ENCODE measurements at regions not wholly inside any gene's neighbourhood (a gene's known extent, or its start where the extent isn't known, plus 50 kb on each side); places are given as distances from the start of the nearest gene placed in this dataset.

DNA sequence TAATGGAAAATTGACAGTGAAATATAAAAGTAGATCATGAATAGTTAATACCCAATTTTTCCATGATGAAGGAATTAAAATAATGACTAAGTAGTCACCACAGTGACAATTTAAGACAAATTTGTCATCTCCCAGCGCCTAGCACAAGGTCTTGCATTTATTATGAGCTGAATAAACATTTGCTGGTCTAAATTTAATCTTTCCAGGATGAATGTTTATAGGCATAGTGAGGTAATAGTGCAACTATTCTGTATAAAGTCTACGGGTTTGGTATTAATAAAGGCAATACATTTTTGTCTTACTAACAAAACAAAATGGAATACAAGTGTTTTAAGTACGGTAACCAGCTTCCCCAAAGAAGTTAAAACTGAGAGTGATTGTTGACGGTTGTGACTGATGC is 209.3 kb downstream of the CD47 start (continued):
- no peak for TF ChIP-seq SP2 (IDR thresholded peaks at IDR 0.05; ENCODE audit: low read length)

- H2AK5ac ChIP-seq (ENCODE audit: low read depth, low read length), result no peak overlapping the region
- H3K9ac ChIP-seq (replicated peaks in 1 of 4; ENCODE audit: extremely low read depth in 1 of 4, low read depth in 3 of 4, low read length in 3 of 4), result no peak overlapping the region
- no peak overlapping the region for H3K4me2 ChIP-seq (ENCODE audit: insufficient read depth in 1 of 2, low read depth in 2 of 2, low read length in 2 of 2)
- no peak overlapping the region for H2BK12ac ChIP-seq (ENCODE audit: low read depth, low read length)
- no peak overlapping the region for H2BK15ac ChIP-seq (ENCODE audit: low read length)
- no peak overlapping the region for H4K5ac ChIP-seq (ENCODE audit: insufficient read length, low read depth, low read length)
- no peak overlapping the region for H3K56ac ChIP-seq (replicated peaks; ENCODE audit: insufficient read length, low read depth, low read length)
- H2BK120ac ChIP-seq (replicated peaks; ENCODE audit: low read depth, low read length), result no peak overlapping the region
- no peak overlapping the region for H4K91ac ChIP-seq (replicated peaks; ENCODE audit: insufficient read length, low read length)
- H3K18ac ChIP-seq (ENCODE audit: extremely low read depth, low read length), result no peak overlapping the region
- no peak overlapping the region for H4K8ac ChIP-seq (ENCODE audit: extremely low read depth, insufficient read depth, low read length)
- ChIA-PET CTCF (ENCODE audit: partially characterized antibody) (interaction anchor here (1.2 to 2.6 kb wide), 3 partner anchors 12 to 59 kb away, joined by 4 to 6 read pairs (median 4); no protein-coding TSS in a partner anchor), POLR2A (ENCODE audit: partially characterized antibody) (no interaction called here)
- no peak overlapping the region for H2BK20ac ChIP-seq (ENCODE audit: low read length)
- H3K79me2 ChIP-seq (ENCODE audit: control insufficient read depth in 1 of 2, insufficient read depth in 2 of 2, low read length in 2 of 2), result no peaks in the 10 kb centered on the region
- no peaks in the 10 kb centered on the region for H3K27me3 ChIP-seq (replicated peaks in 1 of 4; ENCODE audit: control insufficient read depth in 3 of 4, extremely low read depth in 1 of 4, insufficient read depth in 3 of 4, low read length in 3 of 4)
- no peaks in the 10 kb centered on the region for H4K20me1 ChIP-seq (replicated peaks in 1 of 2; ENCODE audit: control insufficient read depth in 1 of 2, insufficient read depth in 2 of 2, low read length in 2 of 2)
- H3K23ac ChIP-seq (ENCODE audit: insufficient read length), result no peak overlapping the region
- no peaks in the 10 kb centered on the region for H3K23me2 ChIP-seq (ENCODE audit: low read depth, low read length)
- DNase-seq (ENCODE audit: low read depth in 1 of 2, low spot score in 2 of 2), result no peak
- no peak overlapping the region for H3K27ac ChIP-seq (ENCODE audit: low read depth, low read length)
- 95% methylated on average over 4 of the region's 4 CpGs; no CpG with 5 or more reads in 1 of the 2 experiments for WGBS, 2 experiments (ENCODE audit: extremely low coverage in 1 of 2, insufficient coverage in 1 of 2, insufficient read length in 1 of 2, insufficient replicate concordance in 2 of 2, low coverage in 1 of 2, low lambda C conversion rate in 2 of 2, missing lambda C conversion rate in 1 of 2)
- no peaks in the 10 kb centered on the region for H3K36me3 ChIP-seq (ENCODE audit: control insufficient read depth in 2 of 4, insufficient read depth in 4 of 4, low read length in 3 of 4)
- no peaks in the 10 kb centered on the region for H3K79me1 ChIP-seq (ENCODE audit: low read depth, low read length)
- no peak overlapping the region for H3K4me3 ChIP-seq (ENCODE audit: extremely low read depth in 1 of 4, insufficient read depth in 2 of 4, low read depth in 3 of 4, low read length in 4 of 4)
- H3K4ac ChIP-seq (replicated peaks; ENCODE audit: insufficient read length, low read depth, low read length), result no peak overlapping the region
- FAIRE-seq, result no peak
- H2AFZ ChIP-seq (ENCODE audit: low read length), result no peak overlapping the region
- TF ChIP-seq TAF7 (optimal IDR thresholded peaks at IDR 0.05; ENCODE audit: borderline replicate concordance, low read depth, low read length) (no peak), MAFK (IDR thresholded peaks at IDR 0.05; ENCODE audit: low read depth, low read length) (no peak)
- H3K14ac ChIP-seq (ENCODE audit: insufficient read length), result no peak overlapping the region
- H2BK5ac ChIP-seq (ENCODE audit: low read depth, low read length), result no peak overlapping the region
- H3K4me1 ChIP-seq (replicated peaks in 1 of 4; ENCODE audit: control insufficient read depth in 3 of 4, insufficient read depth in 4 of 4, low read length in 3 of 4), result no peaks in the 10 kb centered on the region
- H3K9me3 ChIP-seq (ENCODE audit: insufficient read depth in 2 of 2, low read depth in 1 of 2, low read length in 1 of 2), result no peaks in the 10 kb centered on the region
Observed at GRCh38 chr3:107880702-107881101, 210.1 kb downstream of the CD47 start.
